ENCODE measurements at regions not wholly inside any gene's neighbourhood (a gene's known extent, or its start where the extent isn't known, plus 50 kb on each side); places are given as distances from the start of the nearest gene placed in this dataset.

DNA sequence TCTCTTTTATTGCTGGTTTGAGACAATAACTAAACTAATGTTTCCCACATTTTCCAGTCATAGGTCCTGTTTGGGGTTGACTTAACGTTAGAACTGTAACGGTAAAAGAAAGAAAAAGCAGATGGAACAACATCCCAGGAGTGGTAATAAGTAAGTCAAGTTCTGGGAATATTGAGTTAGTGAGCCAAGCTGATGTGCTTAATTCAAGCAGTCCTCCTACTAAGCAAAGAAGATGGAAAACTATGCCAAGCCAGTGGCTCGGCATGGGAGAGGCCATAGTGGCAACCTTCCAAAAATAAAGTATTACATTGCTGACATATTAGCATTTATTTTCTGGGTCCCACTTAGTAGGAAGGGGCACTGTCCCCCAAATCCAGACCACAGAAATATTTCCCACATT is 161.7 kb upstream of the CDH5 start:
- ChIA-PET POLR2A (no interaction called here), CTCF (no interaction called here)
- H3K79me2 ChIP-seq (ENCODE audit: control insufficient read depth, insufficient read depth, low read length) = no peaks in the 10 kb centered on the region
- Mint-ChIP-seq H3K4me3 (no peak overlapping the region), H3K4me1 (no peaks in the 10 kb centered on the region), H3K27me3 (peaks cover 17% of the 10 kb centered on the region), H3K9me3 (ENCODE audit: insufficient read depth) (no peaks in the 10 kb centered on the region), H3K27ac (no peak overlapping the region)
- TF ChIP-seq, protein P1, sequence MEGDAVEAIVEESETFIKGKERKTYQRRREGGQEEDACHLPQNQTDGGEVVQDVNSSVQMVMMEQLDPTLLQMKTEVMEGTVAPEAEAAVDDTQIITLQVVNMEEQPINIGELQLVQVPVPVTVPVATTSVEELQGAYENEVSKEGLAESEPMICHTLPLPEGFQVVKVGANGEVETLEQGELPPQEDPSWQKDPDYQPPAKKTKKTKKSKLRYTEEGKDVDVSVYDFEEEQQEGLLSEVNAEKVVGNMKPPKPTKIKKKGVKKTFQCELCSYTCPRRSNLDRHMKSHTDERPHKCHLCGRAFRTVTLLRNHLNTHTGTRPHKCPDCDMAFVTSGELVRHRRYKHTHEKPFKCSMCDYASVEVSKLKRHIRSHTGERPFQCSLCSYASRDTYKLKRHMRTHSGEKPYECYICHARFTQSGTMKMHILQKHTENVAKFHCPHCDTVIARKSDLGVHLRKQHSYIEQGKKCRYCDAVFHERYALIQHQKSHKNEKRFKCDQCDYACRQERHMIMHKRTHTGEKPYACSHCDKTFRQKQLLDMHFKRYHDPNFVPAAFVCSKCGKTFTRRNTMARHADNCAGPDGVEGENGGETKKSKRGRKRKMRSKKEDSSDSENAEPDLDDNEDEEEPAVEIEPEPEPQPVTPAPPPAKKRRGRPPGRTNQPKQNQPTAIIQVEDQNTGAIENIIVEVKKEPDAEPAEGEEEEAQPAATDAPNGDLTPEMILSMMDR (IDR thresholded peaks at IDR 0.05) = no peak
- TF ChIP-seq EZH2 (IDR thresholded peaks at IDR 0.05; ENCODE audit: borderline replicate concordance, insufficient read depth, low read depth, low read length, poor library complexity, severe bottlenecking) = no peak
- DNase-seq (no peak), ATAC-seq (ENCODE audit: low read depth) (no peak)
- intact Hi-C loops (cut with micrococcal nuclease) = no loop called here
- no peaks in the 10 kb centered on the region for H3K4me1 ChIP-seq (ENCODE audit: control insufficient read depth in 2 of 2, insufficient read depth in 2 of 2, low read length in 2 of 2)
- H3K9ac ChIP-seq (ENCODE audit: low read length) = no peak overlapping the region
- no peaks in the 10 kb centered on the region for H3K36me3 ChIP-seq (replicated peaks in 1 of 2; ENCODE audit: control extremely low read depth in 1 of 2, control insufficient read depth in 1 of 2, extremely low read depth in 1 of 2, insufficient read depth in 2 of 2, low read length in 1 of 2)
- H4K20me1 ChIP-seq (ENCODE audit: control insufficient read depth, insufficient read depth, low read length, poor library complexity, severe bottlenecking) = no peaks in the 10 kb centered on the region
- no peak overlapping the region for H2AFZ ChIP-seq (ENCODE audit: insufficient read depth, low read depth, low read length, poor library complexity, severe bottlenecking)
- no peak overlapping the region for H3K4me3 ChIP-seq (ENCODE audit: control extremely low read depth in 1 of 5, extremely low read depth in 1 of 5, insufficient read depth in 1 of 5, low read depth in 2 of 5, low read length in 4 of 5)
- no peaks in the 10 kb centered on the region for H3K9me3 ChIP-seq (ENCODE audit: control extremely low read depth in 1 of 3, control insufficient read depth in 2 of 3, insufficient read depth in 1 of 3, low read length in 2 of 3)
- H3K27ac ChIP-seq (ENCODE audit: low read length in 2 of 2) = no peak overlapping the region
- H3K27me3 ChIP-seq (replicated peaks in 1 of 4; ENCODE audit: control extremely low read depth in 1 of 4, control insufficient read depth in 3 of 4, insufficient read depth in 4 of 4, low read length in 3 of 4) = no peaks in the 10 kb centered on the region
- no peak overlapping the region for H3K4me2 ChIP-seq (replicated peaks; ENCODE audit: low read depth, low read length, poor library complexity, severe bottlenecking)
- no CpG with 5 or more reads among the region's 3 CpGs for WGBS (ENCODE audit: insufficient coverage)

DNA sequence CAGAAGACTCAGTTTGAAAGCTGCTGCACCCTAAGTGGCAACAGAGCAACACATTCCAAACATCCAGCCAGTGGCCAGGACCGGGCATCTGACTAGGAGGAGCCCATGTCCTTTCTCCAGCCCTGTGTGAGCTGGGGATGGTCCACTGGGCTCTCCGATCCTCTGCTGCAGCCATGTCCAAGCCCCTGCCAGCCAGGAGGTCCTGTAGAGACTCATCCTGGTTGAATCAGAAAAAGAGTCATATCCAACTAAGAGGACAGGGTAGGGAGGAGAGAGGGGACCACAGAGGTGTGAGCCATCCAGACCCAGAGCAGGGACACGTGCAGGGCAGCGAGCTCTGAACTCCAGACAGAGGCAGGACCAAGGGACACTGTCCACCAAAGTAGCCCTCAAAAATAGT is 163.0 kb upstream of the CDH5 start:
- no peak for DNase-seq
- POLR2A ChIA-PET = no interaction called here
- Histone ChIP-seq H3K79me2 (ENCODE audit: control insufficient read depth, insufficient read depth, low read length) (no peaks in the 10 kb centered on the region), H2AFZ (ENCODE audit: insufficient read depth, low read depth, low read length, poor library complexity, severe bottlenecking) (no peak overlapping the region), H3K36me3 (replicated peaks in 1 of 2; ENCODE audit: control extremely low read depth in 1 of 2, control insufficient read depth in 1 of 2, extremely low read depth in 1 of 2, insufficient read depth in 2 of 2, low read length in 1 of 2) (no peaks in the 10 kb centered on the region), H3K27me3 (replicated peaks in 1 of 4; ENCODE audit: control extremely low read depth in 1 of 4, control insufficient read depth in 3 of 4, insufficient read depth in 4 of 4, low read length in 3 of 4) (no peaks in the 10 kb centered on the region), H3K4me3 (ENCODE audit: control extremely low read depth in 1 of 5, extremely low read depth in 1 of 5, insufficient read depth in 1 of 5, low read depth in 2 of 5, low read length in 4 of 5) (no peak overlapping the region), H3K9me3 (ENCODE audit: control extremely low read depth in 1 of 3, control insufficient read depth in 2 of 3, insufficient read depth in 1 of 3, low read length in 2 of 3) (no peaks in the 10 kb centered on the region), H3K4me2 (replicated peaks; ENCODE audit: low read depth, low read length, poor library complexity, severe bottlenecking) (no peak overlapping the region), H3K27ac (ENCODE audit: low read length in 2 of 2) (no peak overlapping the region), H3K9ac (ENCODE audit: low read length) (no peak overlapping the region), H3K4me1 (ENCODE audit: control insufficient read depth in 2 of 2, insufficient read depth in 2 of 2, low read length in 2 of 2) (no peaks in the 10 kb centered on the region), H4K20me1 (ENCODE audit: control insufficient read depth, insufficient read depth, low read length, poor library complexity, severe bottlenecking) (no peaks in the 10 kb centered on the region)
- no peak overlapping the region for H3K27ac Mint-ChIP-seq
- WGBS (ENCODE audit: insufficient coverage) = 89% methylated on average over 3 of the region's 4 CpGs
- H3K27me3 Mint-ChIP-seq = peaks cover 16% of the 10 kb centered on the region
- H3K9me3 Mint-ChIP-seq (ENCODE audit: insufficient read depth) = no peaks in the 10 kb centered on the region
- H3K4me3 Mint-ChIP-seq = no peak overlapping the region
- intact Hi-C loops (cut with micrococcal nuclease) = no loop called here
- no peaks in the 10 kb centered on the region for H3K4me1 Mint-ChIP-seq
- CTCF ChIA-PET = interaction anchor here (0.9 kb wide), 1 partner anchor 13 kb away, joined by 6 read pairs; no protein-coding TSS in a partner anchor
- TF ChIP-seq, protein P1 (IDR thresholded peaks at IDR 0.05) = no peak
- no peak for TF ChIP-seq EZH2 (IDR thresholded peaks at IDR 0.05; ENCODE audit: borderline replicate concordance, insufficient read depth, low read depth, low read length, poor library complexity, severe bottlenecking)
- no peak for ATAC-seq (ENCODE audit: low read depth)
